GM12891 (cell line): ENCODE measurements at regions not wholly inside any gene's neighbourhood (a gene's known extent, or its start where the extent isn't known, plus 50 kb on each side); places are given as distances from the start of the nearest gene placed in this dataset.

Experiments used
- POLR2A ChIP-seq: IDR thresholded peaks from 2 replicates; pipeline ENCODE4 v1.6.1; 2011; ENCODE audit warnings: low read depth, low read length, control low read depth
- POLR2AphosphoS5 ChIP-seq: IDR thresholded peaks from 2 replicates; pipeline ENCODE4 v1.6.1; 2011; ENCODE audit warnings: low read depth, low read length, control low read depth

DNA sequence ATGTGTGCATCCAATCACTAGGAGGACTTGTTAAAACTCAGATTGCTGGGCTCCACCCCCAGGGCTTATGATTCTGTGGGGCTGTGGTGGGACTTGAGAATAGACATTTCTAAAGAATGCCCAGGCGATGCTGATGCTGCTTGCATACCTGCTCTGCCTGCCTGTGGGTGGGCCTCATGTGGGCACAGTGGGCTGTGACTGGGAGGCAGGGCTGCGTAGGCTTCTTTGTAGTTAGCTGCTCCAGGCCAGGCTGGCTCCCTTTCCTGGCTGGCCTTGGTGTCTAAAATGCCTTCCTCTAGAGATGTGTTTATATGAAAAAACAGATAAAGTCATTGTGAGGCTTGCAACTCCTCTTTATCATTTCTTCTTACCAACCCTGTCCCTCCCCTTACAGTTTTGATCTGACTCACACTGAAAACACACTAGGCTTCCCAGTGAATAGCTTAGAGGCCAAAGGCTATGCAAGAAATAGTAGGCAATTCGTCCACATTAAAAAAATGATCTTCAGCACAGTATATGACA is 495.5 kb upstream of the MAP3K7 start:
- no peak for TF ChIP-seq POLR2A
- TF ChIP-seq POLR2AphosphoS5, result no peak
